H1 (cell line): ENCODE measurements at regions not wholly inside any gene's neighbourhood (a gene's known extent, or its start where the extent isn't known, plus 50 kb on each side); places are given as distances from the start of the nearest gene placed in this dataset.

ENCODE experiments used
- EP300 ChIP-seq, 2 experiments: IDR thresholded peaks; 1 replicate in 1 of 2; 2 replicates in 1 of 2; pipeline ENCODE4 v1.6.1; 2011 to 2012; ENCODE audit warnings: low read depth in 2 of 2, low read length in 2 of 2, mild to moderate bottlenecking in 2 of 2, borderline replicate concordance in 1 of 2, inconsistent platforms in 1 of 2, moderate library complexity in 1 of 2
- ZNF274 ChIP-seq: IDR thresholded peaks from 2 replicates; pipeline ENCODE4 v1.7.0; 2012; ENCODE audit warnings: low read length, borderline replicate concordance; ENCODE audit errors: extremely low read depth
- TF ChIP-seq, protein P1 (sequence below): fragments of 300-600 bp; sonication (generic); IDR thresholded peaks from 2 replicates; pipeline ENCODE4 v1.7.1; 2012; ENCODE audit warnings: low read length, moderate library complexity, mild to moderate bottlenecking, inconsistent platforms; ENCODE audit not compliant: insufficient replicate concordance

- TF ChIP-seq, protein P1, sequence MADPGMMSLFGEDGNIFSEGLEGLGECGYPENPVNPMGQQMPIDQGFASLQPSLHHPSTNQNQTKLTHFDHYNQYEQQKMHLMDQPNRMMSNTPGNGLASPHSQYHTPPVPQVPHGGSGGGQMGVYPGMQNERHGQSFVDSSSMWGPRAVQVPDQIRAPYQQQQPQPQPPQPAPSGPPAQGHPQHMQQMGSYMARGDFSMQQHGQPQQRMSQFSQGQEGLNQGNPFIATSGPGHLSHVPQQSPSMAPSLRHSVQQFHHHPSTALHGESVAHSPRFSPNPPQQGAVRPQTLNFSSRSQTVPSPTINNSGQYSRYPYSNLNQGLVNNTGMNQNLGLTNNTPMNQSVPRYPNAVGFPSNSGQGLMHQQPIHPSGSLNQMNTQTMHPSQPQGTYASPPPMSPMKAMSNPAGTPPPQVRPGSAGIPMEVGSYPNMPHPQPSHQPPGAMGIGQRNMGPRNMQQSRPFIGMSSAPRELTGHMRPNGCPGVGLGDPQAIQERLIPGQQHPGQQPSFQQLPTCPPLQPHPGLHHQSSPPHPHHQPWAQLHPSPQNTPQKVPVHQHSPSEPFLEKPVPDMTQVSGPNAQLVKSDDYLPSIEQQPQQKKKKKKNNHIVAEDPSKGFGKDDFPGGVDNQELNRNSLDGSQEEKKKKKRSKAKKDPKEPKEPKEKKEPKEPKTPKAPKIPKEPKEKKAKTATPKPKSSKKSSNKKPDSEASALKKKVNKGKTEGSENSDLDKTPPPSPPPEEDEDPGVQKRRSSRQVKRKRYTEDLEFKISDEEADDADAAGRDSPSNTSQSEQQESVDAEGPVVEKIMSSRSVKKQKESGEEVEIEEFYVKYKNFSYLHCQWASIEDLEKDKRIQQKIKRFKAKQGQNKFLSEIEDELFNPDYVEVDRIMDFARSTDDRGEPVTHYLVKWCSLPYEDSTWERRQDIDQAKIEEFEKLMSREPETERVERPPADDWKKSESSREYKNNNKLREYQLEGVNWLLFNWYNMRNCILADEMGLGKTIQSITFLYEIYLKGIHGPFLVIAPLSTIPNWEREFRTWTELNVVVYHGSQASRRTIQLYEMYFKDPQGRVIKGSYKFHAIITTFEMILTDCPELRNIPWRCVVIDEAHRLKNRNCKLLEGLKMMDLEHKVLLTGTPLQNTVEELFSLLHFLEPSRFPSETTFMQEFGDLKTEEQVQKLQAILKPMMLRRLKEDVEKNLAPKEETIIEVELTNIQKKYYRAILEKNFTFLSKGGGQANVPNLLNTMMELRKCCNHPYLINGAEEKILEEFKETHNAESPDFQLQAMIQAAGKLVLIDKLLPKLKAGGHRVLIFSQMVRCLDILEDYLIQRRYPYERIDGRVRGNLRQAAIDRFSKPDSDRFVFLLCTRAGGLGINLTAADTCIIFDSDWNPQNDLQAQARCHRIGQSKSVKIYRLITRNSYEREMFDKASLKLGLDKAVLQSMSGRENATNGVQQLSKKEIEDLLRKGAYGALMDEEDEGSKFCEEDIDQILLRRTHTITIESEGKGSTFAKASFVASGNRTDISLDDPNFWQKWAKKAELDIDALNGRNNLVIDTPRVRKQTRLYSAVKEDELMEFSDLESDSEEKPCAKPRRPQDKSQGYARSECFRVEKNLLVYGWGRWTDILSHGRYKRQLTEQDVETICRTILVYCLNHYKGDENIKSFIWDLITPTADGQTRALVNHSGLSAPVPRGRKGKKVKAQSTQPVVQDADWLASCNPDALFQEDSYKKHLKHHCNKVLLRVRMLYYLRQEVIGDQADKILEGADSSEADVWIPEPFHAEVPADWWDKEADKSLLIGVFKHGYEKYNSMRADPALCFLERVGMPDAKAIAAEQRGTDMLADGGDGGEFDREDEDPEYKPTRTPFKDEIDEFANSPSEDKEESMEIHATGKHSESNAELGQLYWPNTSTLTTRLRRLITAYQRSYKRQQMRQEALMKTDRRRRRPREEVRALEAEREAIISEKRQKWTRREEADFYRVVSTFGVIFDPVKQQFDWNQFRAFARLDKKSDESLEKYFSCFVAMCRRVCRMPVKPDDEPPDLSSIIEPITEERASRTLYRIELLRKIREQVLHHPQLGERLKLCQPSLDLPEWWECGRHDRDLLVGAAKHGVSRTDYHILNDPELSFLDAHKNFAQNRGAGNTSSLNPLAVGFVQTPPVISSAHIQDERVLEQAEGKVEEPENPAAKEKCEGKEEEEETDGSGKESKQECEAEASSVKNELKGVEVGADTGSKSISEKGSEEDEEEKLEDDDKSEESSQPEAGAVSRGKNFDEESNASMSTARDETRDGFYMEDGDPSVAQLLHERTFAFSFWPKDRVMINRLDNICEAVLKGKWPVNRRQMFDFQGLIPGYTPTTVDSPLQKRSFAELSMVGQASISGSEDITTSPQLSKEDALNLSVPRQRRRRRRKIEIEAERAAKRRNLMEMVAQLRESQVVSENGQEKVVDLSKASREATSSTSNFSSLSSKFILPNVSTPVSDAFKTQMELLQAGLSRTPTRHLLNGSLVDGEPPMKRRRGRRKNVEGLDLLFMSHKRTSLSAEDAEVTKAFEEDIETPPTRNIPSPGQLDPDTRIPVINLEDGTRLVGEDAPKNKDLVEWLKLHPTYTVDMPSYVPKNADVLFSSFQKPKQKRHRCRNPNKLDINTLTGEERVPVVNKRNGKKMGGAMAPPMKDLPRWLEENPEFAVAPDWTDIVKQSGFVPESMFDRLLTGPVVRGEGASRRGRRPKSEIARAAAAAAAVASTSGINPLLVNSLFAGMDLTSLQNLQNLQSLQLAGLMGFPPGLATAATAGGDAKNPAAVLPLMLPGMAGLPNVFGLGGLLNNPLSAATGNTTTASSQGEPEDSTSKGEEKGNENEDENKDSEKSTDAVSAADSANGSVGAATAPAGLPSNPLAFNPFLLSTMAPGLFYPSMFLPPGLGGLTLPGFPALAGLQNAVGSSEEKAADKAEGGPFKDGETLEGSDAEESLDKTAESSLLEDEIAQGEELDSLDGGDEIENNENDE, result no peak
- no peak for TF ChIP-seq EP300 (IDR thresholded peaks at IDR 0.05; ENCODE audit: borderline replicate concordance in 1 of 2, low read depth in 2 of 2, low read length in 2 of 2)
- no peak for TF ChIP-seq ZNF274
Observed at GRCh38 chr3:10637342-10637741, 132.0 kb upstream of the ATP2B2 start (continued).
